ENCODE measurements at regions not wholly inside any gene's neighbourhood (a gene's known extent, or its start where the extent isn't known, plus 50 kb on each side); places are given as distances from the start of the nearest gene placed in this dataset.

GRCh38 chr15:95860406-95860805 is 470.1 kb upstream of the NR2F2 start:
- DNase-seq = no peak

GRCh38 chr15:95864467-95864886 is 466.0 kb upstream of the NR2F2 start:
- no peak for DNase-seq

GRCh38 chr15:95865330-95865739 is 465.2 kb upstream of the NR2F2 start:
- no peak for DNase-seq

- DNase-seq = no peak
Measured at GRCh38 chr15:95866711-95867440, 463.6 kb upstream of the NR2F2 start.

GRCh38 chr15:95868450-95868849 is 462.1 kb upstream of the NR2F2 start:
- no peak for DNase-seq

DNA sequence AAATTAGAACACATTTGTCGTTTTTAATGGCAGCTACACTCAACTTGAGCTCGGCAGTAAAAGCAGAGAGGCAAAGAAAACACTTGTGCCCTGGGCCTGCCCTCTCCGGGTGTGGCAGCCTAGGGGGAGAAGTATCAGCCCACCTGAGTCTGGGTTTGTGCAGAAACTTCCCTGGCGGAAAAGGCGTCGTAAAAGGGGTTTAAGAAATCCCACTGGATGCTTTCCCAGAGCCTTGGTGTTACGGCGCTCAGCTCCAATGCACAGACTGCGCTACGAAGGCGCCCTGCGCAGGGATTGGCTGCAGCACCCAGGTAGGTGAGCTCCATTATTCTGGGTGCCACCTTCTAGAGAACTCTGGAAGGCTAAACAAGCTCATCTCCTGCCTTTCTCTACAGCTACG is 461.5 kb upstream of the NR2F2 start:
- DNase-seq = no peak

DNA sequence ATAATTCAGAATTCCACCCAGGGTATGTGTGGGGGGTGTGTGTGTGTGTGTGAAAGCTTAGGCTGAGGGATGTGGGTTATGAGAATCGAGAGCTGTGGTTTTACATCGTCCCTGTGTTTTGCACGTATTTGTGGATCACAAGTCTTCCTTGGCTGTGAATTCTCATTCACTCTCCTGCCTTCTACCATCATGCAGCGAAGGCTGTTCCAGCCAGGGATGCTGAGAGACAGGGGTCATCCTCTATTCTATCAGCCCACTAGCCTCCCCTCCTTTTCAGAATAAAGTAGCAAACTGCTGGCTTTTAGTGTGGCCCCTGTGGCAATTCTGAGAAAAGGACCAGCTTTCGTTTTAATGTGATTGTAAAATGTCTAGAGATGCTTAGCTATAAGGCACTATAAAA is 460.6 kb upstream of the NR2F2 start:
- no peak for DNase-seq

DNA sequence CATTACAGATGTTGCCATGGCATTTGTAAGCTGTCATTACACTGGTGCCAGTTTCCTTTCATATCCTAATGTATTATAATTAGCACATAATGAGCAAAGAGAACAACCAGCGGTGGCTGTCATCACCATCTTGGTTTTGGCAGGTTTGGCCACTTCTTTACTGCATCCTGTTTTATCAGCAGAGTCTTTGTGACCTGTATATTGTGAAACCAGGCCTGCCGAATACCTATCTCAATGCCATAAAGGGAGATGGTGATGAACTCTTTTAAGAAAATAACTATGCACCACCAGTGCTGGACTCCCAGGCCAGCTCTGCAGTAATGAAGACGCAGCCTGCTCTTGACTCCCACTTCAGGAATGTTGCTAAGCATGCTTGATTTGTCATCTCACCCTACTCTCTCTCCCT is 458.1 kb upstream of the NR2F2 start:
- DNase-seq = no peak

GRCh38 chr15:95874637-95875036 is 455.9 kb upstream of the NR2F2 start:
- DNase-seq = no peak

GRCh38 chr15:95875121-95875643 is 455.3 kb upstream of the NR2F2 start:
- DNase-seq = no peak

- no peak for DNase-seq
Measured at GRCh38 chr15:95880031-95880570, 450.4 kb upstream of the NR2F2 start.

DNA sequence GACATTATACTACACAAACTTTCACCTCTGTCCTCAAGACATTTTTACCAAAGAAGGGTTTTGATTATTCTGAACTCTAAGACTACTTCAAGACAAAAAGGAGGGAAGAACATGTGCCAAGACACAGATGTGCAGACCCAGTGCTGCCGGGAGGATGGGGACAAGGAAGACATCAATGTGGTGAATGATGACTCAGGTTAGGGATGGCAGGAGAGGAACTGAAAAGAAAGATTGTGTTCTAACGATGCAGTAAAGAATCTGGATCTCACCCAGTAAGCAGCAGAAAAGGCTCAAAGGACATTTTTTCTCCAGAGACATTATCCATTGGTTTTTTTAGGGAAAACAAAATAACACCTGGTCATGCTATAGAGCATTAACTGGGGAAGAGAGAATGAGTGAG is 449.9 kb upstream of the NR2F2 start:
- DNase-seq = no peak

- no peak for DNase-seq
Measured at GRCh38 chr15:95883064-95883463, 447.4 kb upstream of the NR2F2 start.

GRCh38 chr15:95884276-95884675 is 446.2 kb upstream of the NR2F2 start:
- no peak for DNase-seq

GRCh38 chr15:95887666-95888390 is 442.7 kb upstream of the NR2F2 start:
- no peak for DNase-seq

DNA sequence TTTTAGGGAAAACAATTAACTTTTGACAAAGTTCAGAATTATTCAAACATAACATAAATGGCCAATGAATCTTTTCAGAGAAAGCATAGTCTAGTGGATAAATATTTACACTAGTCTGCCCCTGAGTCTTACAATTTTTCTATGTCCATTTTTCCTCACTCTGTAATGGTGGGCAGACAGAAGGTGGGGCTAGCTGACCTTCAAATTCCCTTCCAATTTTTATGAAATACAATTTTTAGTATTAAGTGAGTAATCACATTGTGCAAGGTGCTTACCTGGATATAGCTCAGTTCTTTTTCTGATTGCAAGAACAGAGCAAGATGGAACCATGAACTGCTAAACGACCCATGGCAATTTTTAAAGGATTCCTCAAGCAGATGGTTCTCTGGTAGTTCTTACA is 441.7 kb upstream of the NR2F2 start:
- no peak for DNase-seq

GRCh38 chr15:95894407-95894956 is 436.0 kb upstream of the NR2F2 start:
- no peak for DNase-seq

DNA sequence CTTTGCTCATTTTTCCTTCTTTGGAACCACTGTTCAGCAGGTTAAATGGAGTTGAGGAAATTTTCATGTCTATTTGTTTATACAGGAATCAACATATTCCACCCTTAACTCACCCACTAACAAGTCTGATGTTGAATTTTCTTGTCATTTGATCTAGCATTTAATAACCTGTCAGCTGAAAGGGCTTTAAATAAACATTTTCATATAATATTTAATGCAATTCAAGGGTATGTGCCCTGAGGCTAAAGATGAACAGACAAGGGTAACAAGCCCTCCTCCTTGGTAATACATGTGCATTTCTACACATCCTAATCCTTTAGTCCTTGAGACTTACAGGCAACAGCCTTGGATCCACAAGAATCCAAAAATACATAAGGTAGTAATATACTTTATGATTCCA is 435.0 kb upstream of the NR2F2 start:
- no peak for DNase-seq

DNA sequence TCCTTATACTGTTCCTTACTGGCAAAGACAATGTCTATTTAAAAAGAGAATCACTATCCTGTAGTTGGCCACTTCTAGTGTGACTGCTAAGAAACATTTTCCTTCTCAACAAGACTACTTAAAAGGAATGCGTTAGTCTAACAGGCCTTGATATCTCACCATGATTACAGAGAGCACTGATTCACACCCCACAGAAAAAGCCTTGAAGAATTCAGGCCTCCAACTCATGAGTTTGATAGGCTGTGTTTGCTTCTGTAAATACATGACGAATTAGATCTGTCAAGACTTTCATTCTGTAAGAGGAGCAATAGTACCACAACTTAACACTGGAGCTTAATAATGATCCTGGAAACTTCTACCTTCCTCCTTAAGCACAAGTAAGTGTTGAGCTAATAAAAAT is 432.8 kb upstream of the NR2F2 start:
- no peak for DNase-seq

DNA sequence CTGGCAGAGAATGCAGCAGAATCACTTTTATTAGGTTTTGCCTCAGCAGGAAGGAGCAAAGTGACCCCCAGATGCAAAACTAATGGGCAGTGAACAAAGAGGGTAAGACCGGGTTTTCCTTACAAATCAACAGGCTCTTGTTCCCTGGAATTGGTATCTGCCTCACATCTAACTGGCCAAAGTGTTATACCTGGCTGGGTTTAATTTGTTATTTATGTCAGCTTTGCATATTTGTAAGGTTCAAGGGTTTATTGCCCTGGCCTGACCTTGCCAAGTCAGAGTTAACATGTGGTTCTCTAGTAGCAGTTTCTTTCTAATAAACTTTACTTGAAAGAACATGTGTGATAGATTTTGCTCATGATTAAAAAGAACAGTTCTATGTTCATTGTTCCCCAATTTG is 431.7 kb upstream of the NR2F2 start:
- DNase-seq = no peak

DNA sequence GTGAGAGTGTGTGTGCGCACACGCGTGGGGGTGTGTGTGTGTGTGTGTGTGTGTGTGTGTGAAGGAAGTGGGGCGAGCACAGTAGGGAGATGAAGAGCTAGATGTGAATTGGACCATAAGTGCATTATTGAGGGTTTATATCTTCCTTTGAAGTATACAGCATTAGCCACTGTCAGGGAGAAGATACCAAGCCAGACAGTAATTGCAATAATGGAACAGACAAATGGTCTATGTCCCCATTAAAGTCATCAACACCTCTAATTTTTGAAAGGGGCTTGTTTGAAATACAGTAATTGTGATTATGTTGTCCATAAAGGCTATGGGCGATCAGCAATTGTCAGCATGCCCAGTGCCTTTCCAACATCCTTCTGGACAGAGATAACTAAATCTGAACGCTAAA is 429.2 kb upstream of the NR2F2 start:
- DNase-seq = no peak

DNA sequence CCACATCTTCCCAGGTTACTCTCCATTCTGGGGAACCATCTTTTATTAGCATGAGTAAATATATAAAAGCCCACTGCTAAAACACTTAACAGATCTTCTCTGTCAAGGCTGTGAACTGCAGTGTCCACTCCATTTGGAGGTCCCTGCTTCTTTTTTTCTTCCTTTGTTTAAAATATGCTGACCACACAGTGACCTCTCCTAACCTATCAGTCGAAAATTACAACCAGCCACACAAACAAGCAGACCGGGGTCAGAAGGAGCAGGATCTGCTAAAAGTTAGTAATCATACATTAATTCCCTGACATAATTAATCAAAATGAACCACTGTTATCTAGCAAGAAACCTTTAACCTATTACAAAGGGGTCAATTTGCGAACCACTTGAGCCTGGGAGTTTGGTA is 427.9 kb upstream of the NR2F2 start:
- no peak for DNase-seq

DNA sequence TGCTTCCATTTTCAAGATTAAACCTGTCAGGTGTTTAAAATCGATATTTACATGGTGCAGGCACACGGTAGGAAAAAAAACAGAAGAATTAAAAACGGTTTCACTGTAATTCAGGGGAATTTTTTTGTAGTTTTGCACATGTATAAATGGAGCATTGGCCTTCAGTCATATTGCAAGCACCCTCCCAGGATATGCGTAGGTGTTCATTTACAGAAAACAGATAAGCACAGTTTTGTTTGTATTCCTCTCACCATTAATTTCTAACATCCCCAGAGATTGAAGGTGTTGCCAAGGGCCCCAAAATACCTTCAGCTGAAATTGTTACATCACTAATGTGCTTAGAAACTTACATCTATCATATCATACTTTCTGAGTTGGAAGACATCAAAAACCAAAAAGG is 427.1 kb upstream of the NR2F2 start:
- no peak for DNase-seq

DNA sequence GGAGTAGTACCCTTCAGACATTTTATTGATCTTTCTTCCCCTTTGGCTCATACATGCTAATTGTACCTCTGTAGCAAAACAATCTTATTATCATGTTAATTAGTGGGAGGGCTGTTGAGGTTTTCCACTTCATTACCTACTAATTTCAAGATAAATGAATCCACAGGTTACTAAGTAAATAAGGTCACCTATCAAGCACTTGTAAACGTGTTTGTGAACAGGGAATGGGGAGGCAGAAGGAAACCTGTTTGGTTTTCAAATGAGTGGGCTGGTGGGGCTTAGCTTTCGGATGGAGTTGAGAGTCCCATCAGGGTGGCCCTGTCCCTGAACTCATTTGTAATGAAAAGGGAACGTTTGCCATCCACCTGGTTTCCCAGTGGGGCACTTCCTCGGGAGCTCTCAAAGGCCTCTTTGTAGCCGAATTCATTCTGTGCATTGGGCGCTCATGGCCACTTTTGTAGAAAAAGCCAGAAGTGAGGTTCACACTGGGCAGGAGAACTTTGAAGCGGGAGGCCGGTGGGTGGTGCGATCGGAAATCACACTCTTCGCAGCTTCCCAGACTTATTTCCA is 419.8 kb upstream of the NR2F2 start:
- DNase-seq = no peak

Measured in NCI-H2171 (cell line).